ENCODE measurements at regions not wholly inside any gene's neighbourhood (a gene's known extent, or its start where the extent isn't known, plus 50 kb on each side); places are given as distances from the start of the nearest gene placed in this dataset.

GRCh38 chr11:70836071-70836470 lies 416.3 kb downstream of the SHANK2 start:
- DNase-seq = no peak

DNA sequence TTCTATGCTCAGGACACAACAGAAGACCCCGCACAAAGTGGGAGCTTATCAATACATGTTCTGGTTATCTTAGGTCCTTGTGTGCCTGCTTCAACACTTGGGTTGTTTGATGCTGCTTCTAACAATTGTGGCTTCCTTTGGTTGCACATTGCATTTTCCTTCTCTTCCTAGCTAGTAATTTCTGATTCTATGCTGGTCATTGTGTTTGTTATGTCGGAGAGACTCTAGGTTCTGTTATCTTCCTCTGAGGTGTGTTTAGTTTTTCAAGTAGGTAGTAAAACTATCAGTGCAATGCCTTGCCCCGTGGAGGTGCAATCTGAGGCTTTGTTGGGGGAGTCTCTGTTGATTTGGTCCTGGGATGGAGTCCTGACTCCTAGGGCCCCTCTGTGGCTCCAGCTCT lies 414.2 kb downstream of the SHANK2 start:
- no peak for DNase-seq

GRCh38 chr11:70839851-70840250 lies 412.5 kb downstream of the SHANK2 start:
- DNase-seq = no peak

- DNase-seq = no peak
Measured at GRCh38 chr11:70841264-70841663, 411.1 kb downstream of the SHANK2 start.

- DNase-seq = no peak
Measured at GRCh38 chr11:70842256-70842655, 410.1 kb downstream of the SHANK2 start.

- no peak for DNase-seq
Measured at GRCh38 chr11:70842701-70843100, 409.7 kb downstream of the SHANK2 start.

- no peak for DNase-seq
Measured at GRCh38 chr11:70843906-70844305, 408.5 kb downstream of the SHANK2 start.

- no peak for DNase-seq
Measured at GRCh38 chr11:70844387-70844786, 408.0 kb downstream of the SHANK2 start.

DNA sequence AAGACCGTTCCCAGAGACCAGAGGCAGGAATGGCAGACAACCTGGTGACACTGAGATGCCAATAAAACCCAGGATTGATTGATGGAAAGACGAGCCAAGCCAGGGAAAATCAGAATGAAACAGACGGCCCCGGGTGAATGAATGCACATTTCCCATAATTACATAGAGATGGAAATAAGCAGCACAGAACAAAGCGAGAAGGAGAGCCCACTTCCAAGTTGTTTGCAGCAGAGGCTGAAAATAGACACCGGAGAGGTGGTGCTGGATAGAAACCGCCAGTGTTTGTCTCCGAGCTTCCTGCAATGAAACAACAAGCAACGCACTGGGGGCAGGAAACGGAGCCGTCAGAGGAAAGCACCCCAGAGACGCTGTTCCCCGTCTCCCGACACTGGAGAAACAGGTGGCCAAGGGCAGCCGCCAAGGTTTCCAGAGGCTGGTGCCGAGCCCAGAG lies 406.8 kb downstream of the SHANK2 start:
- DNase-seq = no peak

- no peak for DNase-seq
Measured at GRCh38 chr11:70846781-70847655, 405.4 kb downstream of the SHANK2 start.

DNA sequence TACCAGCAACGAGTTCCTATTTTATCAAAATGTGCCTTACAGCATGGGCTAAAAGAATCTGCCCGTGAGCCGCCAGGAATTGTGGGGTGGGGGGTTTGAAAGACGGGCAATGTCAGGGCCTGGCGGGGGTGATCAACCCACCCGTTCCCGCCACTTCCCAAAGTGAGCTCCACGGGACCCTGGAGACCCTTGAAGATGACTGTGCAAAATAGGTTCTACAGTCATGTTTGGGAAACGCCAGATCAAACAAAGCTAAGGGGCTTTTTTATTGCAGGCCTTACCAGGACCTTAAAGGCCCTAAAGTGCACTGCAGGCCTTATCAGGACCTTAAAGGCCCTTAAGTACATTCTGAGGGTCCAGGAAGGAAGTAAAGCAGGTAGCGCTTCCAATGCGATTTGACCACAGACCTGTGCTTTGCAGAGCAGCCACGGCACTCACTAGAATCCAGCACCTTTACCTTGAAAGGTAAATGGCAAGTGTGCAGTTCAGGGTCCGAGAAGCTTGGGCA lies 404.1 kb downstream of the SHANK2 start:
- DNase-seq = no peak

DNA sequence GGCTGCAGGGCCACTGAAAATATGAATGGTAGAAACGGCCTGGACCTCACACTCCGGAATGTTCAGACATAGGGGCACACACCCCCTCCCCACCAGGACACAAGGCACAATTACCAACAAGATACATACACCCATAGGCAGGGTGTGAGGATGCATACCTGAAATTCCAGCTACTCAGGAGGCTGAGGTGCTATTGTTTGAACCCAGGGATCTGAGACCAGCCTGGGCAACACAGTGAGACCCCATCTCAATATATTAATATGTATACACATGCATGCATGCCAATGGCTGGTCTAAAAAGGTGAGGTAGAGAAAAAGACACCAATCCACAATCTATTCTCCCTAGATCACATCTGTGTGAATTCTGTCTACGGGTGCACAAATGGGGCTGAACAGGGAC lies 403.3 kb downstream of the SHANK2 start:
- no peak for DNase-seq

GRCh38 chr11:70851308-70851707 lies 401.1 kb downstream of the SHANK2 start:
- DNase-seq = no peak

- no peak for DNase-seq
Measured at GRCh38 chr11:70851907-70852306, 400.5 kb downstream of the SHANK2 start.

DNA sequence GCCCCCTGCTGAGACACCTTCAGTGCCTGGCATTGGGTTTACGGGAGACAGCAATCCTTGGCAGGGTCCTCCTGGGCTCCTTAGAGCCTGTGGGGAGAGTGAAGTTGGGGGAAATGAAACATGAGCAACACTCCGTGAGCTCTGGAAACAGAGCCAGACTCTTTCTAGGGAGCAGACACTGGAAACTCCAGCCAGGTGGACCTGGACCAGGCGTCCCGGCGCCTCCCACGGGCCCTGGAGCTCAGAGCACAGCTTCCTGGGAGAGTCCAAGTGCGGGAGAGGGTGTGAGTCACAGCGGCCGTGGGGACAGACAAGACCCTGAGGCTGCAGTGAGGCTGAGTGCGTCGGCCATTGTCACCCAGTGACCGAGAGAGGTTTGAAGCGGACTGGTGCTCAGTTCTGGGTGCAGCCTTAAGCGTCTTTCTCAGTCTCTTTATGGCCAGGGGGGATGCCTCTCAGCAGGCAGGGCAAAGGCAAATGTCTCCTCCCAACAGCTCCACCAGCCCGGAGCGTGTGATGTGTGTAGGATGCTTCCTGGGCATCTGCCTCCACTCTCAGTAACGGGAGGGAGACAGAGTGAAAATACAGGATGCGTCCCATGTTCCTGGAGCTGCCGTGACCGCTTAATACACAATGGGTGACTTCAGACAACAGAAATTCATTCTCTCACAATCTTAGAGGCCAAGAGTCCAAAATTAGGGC lies 399.2 kb downstream of the SHANK2 start:
- DNase-seq = no peak

DNA sequence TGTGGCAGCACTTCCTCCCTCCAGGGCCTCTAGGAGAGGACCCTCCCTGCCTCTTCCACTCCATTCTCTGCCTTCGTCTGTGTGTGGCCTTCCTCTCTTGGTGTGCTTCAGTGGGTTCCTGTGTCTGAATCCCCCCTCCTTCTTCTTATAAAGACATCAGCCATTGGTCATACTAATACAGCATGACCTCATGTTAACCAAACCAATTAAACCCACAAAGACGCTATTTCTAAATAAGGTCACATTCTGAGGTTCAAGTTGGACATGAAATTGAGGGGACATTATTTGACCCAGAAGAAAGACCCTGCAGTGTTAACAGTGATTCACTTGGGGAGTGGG lies 398.6 kb downstream of the SHANK2 start:
- DNase-seq = no peak

DNA sequence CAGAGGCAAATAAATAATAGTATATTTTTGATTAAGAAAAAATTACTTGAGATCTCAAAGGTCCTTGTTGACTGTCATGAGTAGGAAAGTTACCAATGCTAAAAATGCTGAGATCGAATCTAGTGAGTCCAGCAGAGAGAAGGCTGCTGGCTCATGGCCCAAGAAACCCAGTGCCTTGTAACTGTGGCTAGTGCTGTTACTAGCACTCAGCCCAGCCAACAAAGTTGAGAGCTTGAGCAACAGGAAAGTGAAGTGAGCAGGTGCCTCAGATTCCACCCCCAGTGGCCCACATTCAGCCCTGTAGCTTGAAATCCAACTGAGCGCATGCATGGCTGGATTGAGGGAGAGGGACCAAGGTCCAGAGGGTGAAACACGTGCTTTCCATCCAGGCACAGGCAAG lies 398.2 kb downstream of the SHANK2 start:
- no peak for DNase-seq

- no peak for DNase-seq
Measured at GRCh38 chr11:70854901-70855556, 397.3 kb downstream of the SHANK2 start.

DNA sequence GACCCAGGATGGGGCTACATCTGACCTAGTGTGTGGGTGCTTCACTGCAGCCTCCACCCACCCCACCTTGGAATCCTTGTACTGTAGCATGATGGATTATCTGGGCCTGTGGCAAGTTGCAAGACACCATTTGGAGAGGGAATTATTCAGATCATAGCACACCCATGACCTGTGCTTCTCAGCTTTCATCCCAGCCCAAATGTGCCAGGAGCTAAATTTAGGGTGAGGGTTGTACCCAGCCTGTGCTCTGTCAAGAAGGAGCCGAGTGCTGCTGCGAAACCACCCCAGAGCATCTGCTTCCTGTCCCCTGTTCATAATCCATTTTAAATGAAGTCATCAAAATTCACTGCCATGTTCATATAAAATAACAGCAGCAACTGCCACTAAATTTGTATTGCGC lies 394.5 kb downstream of the SHANK2 start:
- no peak for DNase-seq

GRCh38 chr11:70859180-70859579 lies 393.2 kb downstream of the SHANK2 start:
- no peak for DNase-seq

- no peak for DNase-seq
Measured at GRCh38 chr11:70860888-70861287, 391.5 kb downstream of the SHANK2 start.

- DNase-seq = no peak
Measured at GRCh38 chr11:70861559-70861958, 390.8 kb downstream of the SHANK2 start.

- no peak for DNase-seq
Measured at GRCh38 chr11:70862093-70862492, 390.3 kb downstream of the SHANK2 start.

- DNase-seq = no peak
Measured at GRCh38 chr11:70863186-70863585, 389.2 kb downstream of the SHANK2 start.

Data from activated CD4-positive, alpha-beta T cell treated with anti-CD3 and anti-CD28 coated beads for 48 hours (primary cell).